ENCODE measurements at regions not wholly inside any gene's neighbourhood (a gene's known extent, or its start where the extent isn't known, plus 50 kb on each side); places are given as distances from the start of the nearest gene placed in this dataset.

DNA sequence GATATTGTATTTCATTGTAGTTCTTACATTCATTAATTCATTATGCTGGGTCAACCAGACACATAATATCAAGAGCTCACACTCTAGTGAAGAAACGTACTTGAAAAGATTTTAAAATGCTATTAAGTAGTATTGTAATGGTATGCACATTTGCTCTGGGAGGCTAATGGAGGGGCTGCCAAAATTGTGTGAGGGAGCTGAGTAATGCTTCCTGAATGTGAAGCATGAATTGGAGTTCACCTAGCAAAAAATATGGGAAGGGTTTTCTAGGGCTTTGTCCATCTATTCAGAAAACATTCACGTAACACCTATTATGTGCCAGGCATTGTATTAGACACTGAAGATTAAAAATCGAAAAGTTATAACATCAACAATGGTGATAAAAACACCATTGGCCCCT is 403.8 kb upstream of the PDE3A start:
- ChIA-PET CTCF (interaction anchor here (1.3 kb wide), 1 partner anchor 207 kb away, joined by 3 read pairs; no protein-coding TSS in a partner anchor), POLR2A (no interaction called here)

DNA sequence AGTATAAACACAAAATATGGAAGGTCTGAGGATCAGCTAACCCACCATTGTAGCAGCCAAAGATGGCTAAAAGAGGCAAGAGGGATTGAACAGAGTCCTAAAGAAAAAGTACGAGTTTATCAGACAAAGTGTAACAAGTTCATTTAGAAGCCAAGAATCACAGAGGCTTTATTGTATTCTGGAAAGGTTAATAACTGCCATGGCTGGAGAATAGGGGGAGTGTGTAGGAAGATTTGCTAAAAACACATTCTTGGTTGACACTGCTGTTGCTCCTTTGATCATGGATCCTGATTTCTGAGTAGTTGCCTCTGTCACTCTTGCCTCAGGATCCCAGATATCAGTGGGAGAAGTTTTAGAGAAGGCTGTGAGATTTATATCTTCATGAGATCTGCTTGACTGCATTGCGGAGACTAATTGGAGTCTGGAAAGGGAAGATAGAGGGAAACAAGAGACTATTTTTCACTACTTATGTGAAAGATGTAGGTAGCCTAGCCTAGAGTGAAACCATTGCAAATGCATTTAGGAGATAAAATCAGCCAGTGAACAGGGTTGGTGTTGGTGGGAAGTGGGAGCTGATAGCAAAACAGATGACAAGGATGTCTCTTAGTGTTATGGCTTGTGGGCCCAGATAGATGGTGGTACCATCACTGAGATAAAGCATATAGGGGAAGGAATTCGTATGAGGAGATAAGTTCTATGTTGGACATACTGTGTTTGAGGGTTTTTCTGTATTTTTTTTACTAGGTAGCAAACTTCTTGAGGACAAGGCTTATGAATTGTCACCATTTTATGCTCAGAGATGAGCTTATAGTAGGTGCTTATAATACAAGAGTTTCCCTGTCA is 402.9 kb upstream of the PDE3A start:
- no peak for DNase-seq (ENCODE audit: extremely low spot score)
- CTCF ChIA-PET = no interaction called here
- POLR2A ChIA-PET = no interaction called here
- TF ChIP-seq, protein P1, sequence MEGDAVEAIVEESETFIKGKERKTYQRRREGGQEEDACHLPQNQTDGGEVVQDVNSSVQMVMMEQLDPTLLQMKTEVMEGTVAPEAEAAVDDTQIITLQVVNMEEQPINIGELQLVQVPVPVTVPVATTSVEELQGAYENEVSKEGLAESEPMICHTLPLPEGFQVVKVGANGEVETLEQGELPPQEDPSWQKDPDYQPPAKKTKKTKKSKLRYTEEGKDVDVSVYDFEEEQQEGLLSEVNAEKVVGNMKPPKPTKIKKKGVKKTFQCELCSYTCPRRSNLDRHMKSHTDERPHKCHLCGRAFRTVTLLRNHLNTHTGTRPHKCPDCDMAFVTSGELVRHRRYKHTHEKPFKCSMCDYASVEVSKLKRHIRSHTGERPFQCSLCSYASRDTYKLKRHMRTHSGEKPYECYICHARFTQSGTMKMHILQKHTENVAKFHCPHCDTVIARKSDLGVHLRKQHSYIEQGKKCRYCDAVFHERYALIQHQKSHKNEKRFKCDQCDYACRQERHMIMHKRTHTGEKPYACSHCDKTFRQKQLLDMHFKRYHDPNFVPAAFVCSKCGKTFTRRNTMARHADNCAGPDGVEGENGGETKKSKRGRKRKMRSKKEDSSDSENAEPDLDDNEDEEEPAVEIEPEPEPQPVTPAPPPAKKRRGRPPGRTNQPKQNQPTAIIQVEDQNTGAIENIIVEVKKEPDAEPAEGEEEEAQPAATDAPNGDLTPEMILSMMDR (IDR thresholded peaks at IDR 0.05; ENCODE audit: control extremely low read depth, extremely low read depth, low read depth, missing control alignments) = no peak

More for the DNA sequence above, 403.8 kb upstream of the PDE3A start:
- DNase-seq (ENCODE audit: extremely low spot score) = no peak
- TF ChIP-seq, protein P1 (IDR thresholded peaks at IDR 0.05; ENCODE audit: control extremely low read depth, extremely low read depth, low read depth, missing control alignments) = no peak

DNA sequence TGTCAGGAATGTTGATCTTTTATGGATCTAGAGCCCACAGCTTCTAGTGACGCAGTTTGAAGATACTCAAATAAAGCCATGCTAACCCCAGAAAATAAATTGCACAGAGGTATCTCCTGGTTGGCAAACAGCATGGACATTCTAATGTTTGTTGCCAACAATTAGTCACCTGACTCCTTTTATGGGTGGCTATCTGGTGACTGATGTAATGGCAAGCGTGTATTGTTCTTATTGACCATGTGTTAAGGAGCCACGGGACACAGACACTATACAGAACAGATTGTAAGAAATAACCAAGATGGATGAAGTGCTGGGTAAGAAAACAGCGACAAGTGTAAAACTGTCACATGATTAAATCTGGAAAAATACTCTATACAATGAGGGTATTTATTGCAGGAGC is 401.3 kb upstream of the PDE3A start:
- DNase-seq (ENCODE audit: extremely low spot score) = no peak
- ChIA-PET POLR2A (no interaction called here), CTCF (no interaction called here)
- TF ChIP-seq, protein P1 (IDR thresholded peaks at IDR 0.05; ENCODE audit: control extremely low read depth, extremely low read depth, low read depth, missing control alignments) = no peak

DNA sequence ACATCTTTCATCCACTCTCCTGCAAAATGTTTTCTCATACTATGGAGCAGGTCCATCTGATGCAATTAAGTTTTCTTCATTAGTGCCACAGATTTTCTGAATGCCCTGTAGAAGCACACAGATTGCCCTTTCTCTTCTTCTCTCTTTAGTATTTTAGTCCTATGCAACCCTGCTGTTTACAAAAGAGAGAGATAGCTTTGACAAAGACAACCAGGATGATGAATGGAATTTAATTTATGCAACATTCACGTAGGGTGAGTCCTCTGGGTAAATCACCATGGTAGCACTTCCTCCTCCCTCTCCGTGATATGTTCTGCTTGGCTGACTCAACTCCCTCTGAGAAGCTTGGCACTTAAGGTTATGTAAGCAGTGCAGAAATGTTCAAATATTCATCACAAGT is 400.9 kb upstream of the PDE3A start:
- ChIA-PET POLR2A (no interaction called here), CTCF (no interaction called here)
- TF ChIP-seq, protein P1 (IDR thresholded peaks at IDR 0.05; ENCODE audit: control extremely low read depth, extremely low read depth, low read depth, missing control alignments) = no peak
- DNase-seq (ENCODE audit: extremely low spot score) = no peak

DNA sequence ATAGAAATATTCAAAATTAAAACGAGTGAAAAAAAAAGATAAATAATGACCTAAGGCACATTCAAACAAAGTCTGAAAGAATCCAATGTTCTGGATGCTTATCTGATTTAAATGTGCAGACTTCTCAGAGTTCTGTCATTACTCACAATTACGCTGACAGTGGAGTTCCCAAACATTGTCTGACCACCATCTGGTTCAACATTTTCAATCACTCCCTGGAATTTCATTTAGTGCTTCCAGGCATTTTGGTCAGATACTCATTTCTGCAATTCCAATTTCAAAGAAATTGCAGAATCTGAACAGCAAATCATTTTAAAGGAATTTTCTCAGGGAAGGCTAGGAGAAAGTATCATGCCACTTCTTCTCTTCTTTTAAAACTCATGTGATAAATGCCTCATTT is 398.2 kb upstream of the PDE3A start:
- TF ChIP-seq, protein P1 (IDR thresholded peaks at IDR 0.05; ENCODE audit: control extremely low read depth, extremely low read depth, low read depth, missing control alignments) = no peak
- CTCF ChIA-PET = interaction anchor here (0.8 to 2.2 kb wide), 3 partner anchors 8 to 76 kb away, joined by 4 to 6 read pairs (median 5); no protein-coding TSS in a partner anchor
- DNase-seq (ENCODE audit: extremely low spot score) = no peak
- POLR2A ChIA-PET = no interaction called here

DNA sequence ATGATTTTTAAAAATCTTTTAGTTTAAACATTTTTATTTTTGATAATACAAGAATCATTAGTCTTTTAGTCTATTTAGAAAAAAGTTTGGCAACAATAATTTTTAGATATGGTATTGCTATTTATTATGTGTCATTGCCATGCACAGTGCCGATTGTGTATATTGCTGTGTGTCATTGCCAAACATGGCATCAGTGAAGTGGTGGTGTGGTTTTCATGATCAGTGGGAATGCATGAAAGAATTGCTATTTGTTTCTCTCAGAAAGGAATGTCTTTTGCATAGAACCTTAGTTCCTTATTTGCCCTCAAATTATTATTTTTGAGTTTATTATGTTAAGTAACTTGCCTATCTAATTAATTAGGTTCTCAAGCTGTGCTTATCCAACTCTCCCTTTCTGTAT is 397.5 kb upstream of the PDE3A start:
- POLR2A ChIA-PET = no interaction called here
- TF ChIP-seq, protein P1 (IDR thresholded peaks at IDR 0.05; ENCODE audit: control extremely low read depth, extremely low read depth, low read depth, missing control alignments) = no peak
- CTCF ChIA-PET = interaction anchor here (0.9 to 1.3 kb wide), 2 partner anchors 11 to 18 kb away, joined by 3 read pairs; no protein-coding TSS in a partner anchor
- no peak for DNase-seq (ENCODE audit: extremely low spot score)

Data from GM10248 (cell line).